ENCODE measurements at regions not wholly inside any gene's neighbourhood (a gene's known extent, or its start where the extent isn't known, plus 50 kb on each side); places are given as distances from the start of the nearest gene placed in this dataset.

DNA sequence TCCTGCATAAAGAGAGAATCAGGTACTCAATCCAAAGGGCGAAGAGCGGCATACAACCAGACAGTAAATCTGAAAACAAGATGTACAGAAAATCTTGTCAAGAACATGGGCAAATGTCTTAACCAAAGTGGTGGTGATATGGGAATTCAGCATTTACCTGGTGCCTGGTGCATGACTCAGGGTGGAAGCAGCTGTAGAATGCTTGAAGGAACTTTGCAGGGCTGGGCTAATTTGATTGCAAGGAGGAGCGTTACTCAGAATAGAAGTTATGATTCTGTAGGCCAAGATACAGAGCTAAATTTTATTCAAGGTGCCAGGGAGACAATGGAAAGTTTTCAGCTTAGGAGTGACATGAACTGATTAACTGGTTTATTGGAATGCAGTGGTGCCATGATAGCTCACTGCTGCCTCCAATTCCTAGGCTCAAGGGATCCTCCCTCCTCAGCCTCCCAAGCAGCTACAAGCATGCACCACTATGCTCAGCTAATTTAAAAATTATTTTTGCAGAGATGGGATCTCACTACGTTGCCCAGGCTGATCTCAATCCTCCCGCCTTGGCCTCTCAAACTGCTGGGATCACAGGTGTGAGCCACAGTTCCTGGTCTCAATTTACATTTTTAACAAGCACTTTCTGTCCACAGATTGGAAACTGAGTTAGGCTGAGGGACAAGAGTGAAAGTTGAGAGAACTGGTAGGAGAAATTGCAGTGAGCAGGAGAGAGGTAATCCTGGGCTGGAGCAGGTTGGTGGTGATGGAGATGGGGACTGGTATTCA lies 91.5 kb upstream of the TBC1D5 start:
- TF ChIP-seq, protein P1, sequence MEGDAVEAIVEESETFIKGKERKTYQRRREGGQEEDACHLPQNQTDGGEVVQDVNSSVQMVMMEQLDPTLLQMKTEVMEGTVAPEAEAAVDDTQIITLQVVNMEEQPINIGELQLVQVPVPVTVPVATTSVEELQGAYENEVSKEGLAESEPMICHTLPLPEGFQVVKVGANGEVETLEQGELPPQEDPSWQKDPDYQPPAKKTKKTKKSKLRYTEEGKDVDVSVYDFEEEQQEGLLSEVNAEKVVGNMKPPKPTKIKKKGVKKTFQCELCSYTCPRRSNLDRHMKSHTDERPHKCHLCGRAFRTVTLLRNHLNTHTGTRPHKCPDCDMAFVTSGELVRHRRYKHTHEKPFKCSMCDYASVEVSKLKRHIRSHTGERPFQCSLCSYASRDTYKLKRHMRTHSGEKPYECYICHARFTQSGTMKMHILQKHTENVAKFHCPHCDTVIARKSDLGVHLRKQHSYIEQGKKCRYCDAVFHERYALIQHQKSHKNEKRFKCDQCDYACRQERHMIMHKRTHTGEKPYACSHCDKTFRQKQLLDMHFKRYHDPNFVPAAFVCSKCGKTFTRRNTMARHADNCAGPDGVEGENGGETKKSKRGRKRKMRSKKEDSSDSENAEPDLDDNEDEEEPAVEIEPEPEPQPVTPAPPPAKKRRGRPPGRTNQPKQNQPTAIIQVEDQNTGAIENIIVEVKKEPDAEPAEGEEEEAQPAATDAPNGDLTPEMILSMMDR (IDR thresholded peaks at IDR 0.05; ENCODE audit: borderline replicate concordance, extremely low read depth, insufficient read depth) = no peak
- Histone ChIP-seq H3K36me3 (ENCODE audit: control insufficient read depth in 2 of 3, insufficient read depth in 3 of 3, low read length in 3 of 3) (no peaks in the 10 kb centered on the region), H3K4me3 (ENCODE audit: low read length in 3 of 3) (no peak overlapping the region), H3K9ac (ENCODE audit: low read length in 3 of 3) (no peak overlapping the region), H3K27me3 (ENCODE audit: control insufficient read depth, insufficient read depth, low read length) (no peaks in the 10 kb centered on the region), H3K9me3 (ENCODE audit: control insufficient read depth in 2 of 3, insufficient read depth in 1 of 3, low read length in 3 of 3) (no peaks in the 10 kb centered on the region), H3K27ac (ENCODE audit: low read depth in 2 of 2, low read length in 2 of 2) (no peak overlapping the region), H3K4me1 (ENCODE audit: control insufficient read depth in 2 of 3, insufficient read depth in 2 of 3, low read depth in 1 of 3, low read length in 3 of 3) (no peaks in the 10 kb centered on the region)
- DNase-seq (no peak), FAIRE-seq (no peak)
- intact Hi-C loops (cut with DNase I) = no loop called here

DNA sequence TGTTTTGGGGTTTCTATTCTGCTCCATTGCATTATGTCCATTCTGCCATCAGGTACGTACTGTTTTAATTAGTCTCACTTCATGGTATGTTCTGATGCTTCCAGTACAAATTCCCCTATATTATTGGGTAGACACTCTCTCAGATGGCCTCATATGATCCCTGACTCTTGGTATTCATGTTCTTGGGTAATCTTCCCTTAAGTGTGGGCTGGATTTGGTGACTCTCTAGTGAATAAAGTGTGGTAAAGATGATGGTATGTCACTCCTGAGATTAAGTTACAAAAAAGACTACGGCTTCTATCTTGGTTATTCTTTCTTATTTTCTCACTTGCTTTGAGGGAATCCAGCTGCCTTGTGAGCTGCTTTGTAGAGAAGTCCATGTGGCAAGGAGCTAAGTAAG lies 89.6 kb upstream of the TBC1D5 start:
- Histone ChIP-seq H3K27me3 (ENCODE audit: control insufficient read depth, insufficient read depth, low read length) (no peaks in the 10 kb centered on the region), H3K4me3 (ENCODE audit: low read length in 3 of 3) (no peak overlapping the region), H3K4me1 (ENCODE audit: control insufficient read depth in 2 of 3, insufficient read depth in 2 of 3, low read depth in 1 of 3, low read length in 3 of 3) (no peaks in the 10 kb centered on the region), H3K9ac (ENCODE audit: low read length in 3 of 3) (no peak overlapping the region), H3K9me3 (ENCODE audit: control insufficient read depth in 2 of 3, insufficient read depth in 1 of 3, low read length in 3 of 3) (no peaks in the 10 kb centered on the region), H3K27ac (ENCODE audit: low read depth in 2 of 2, low read length in 2 of 2) (no peak overlapping the region), H3K36me3 (ENCODE audit: control insufficient read depth in 2 of 3, insufficient read depth in 3 of 3, low read length in 3 of 3) (no peaks in the 10 kb centered on the region)
- TF ChIP-seq, protein P1 (IDR thresholded peaks at IDR 0.05; ENCODE audit: borderline replicate concordance, extremely low read depth, insufficient read depth) = no peak
- FAIRE-seq = no peak
- intact Hi-C loops (cut with DNase I) = no loop called here
- DNase-seq = no peak

DNA sequence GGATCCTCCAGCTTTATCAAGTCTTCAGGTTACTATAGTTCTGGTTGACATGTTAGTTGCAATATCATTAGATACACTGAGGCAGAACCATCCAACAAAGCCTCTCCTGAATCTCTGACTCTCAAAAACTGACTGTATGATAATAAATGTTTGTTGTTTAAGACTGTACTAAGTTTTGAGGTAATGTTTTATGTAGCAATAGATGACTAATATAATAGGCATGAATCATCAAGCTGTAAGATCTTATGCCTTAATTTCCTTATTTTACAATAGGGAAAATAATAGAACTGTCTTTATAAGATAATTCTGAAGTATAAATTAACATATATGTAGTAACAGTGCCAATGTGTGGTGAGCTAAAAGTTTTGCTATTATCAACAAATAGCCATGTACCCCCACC lies 88.9 kb upstream of the TBC1D5 start:
- FAIRE-seq (no peak), DNase-seq (no peak)
- H3K36me3 ChIP-seq (ENCODE audit: control insufficient read depth in 2 of 3, insufficient read depth in 3 of 3, low read length in 3 of 3) = no peaks in the 10 kb centered on the region
- no peaks in the 10 kb centered on the region for H3K4me1 ChIP-seq (ENCODE audit: control insufficient read depth in 2 of 3, insufficient read depth in 2 of 3, low read depth in 1 of 3, low read length in 3 of 3)
- H3K27me3 ChIP-seq (ENCODE audit: control insufficient read depth, insufficient read depth, low read length) = no peaks in the 10 kb centered on the region
- intact Hi-C loops (cut with DNase I) = no loop called here
- TF ChIP-seq, protein P1 (IDR thresholded peaks at IDR 0.05; ENCODE audit: borderline replicate concordance, extremely low read depth, insufficient read depth) = no peak
- H3K9ac ChIP-seq (ENCODE audit: low read length in 3 of 3) = no peak overlapping the region
- H3K9me3 ChIP-seq (ENCODE audit: control insufficient read depth in 2 of 3, insufficient read depth in 1 of 3, low read length in 3 of 3) = no peaks in the 10 kb centered on the region
- H3K27ac ChIP-seq (ENCODE audit: low read depth in 2 of 2, low read length in 2 of 2) = no peak overlapping the region
- no peak overlapping the region for H3K4me3 ChIP-seq (ENCODE audit: low read length in 3 of 3)

DNA sequence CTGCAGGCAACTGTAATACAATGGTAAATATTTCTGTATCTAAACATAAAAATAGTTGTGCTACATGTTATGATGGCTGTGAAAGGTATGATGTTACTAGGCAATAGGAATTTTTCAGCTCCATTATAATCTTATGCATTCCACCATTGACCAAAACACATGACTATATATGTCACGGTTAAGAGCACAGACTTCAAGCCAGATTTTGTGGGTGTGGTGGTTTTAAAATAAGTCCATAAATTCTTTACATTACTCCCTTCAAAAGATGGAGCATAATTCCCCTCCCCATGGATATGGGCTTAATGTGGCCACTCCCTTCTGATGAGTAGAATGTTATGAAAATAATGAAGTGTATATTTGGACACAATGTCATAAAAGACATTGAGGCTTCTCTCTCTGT lies 88.4 kb upstream of the TBC1D5 start:
- TF ChIP-seq, protein P1 (IDR thresholded peaks at IDR 0.05; ENCODE audit: borderline replicate concordance, extremely low read depth, insufficient read depth) = no peak
- DNase-seq (no peak), FAIRE-seq (no peak)
- Histone ChIP-seq H3K27me3 (ENCODE audit: control insufficient read depth, insufficient read depth, low read length) (no peaks in the 10 kb centered on the region), H3K4me3 (ENCODE audit: low read length in 3 of 3) (no peak overlapping the region), H3K4me1 (ENCODE audit: control insufficient read depth in 2 of 3, insufficient read depth in 2 of 3, low read depth in 1 of 3, low read length in 3 of 3) (no peaks in the 10 kb centered on the region), H3K27ac (ENCODE audit: low read depth in 2 of 2, low read length in 2 of 2) (no peak overlapping the region), H3K9ac (ENCODE audit: low read length in 3 of 3) (no peak overlapping the region), H3K36me3 (ENCODE audit: control insufficient read depth in 2 of 3, insufficient read depth in 3 of 3, low read length in 3 of 3) (no peaks in the 10 kb centered on the region), H3K9me3 (ENCODE audit: control insufficient read depth in 2 of 3, insufficient read depth in 1 of 3, low read length in 3 of 3) (no peaks in the 10 kb centered on the region)
- intact Hi-C loops (cut with DNase I) = no loop called here

Measured in kidney (tissue), 13 donors.